ENCODE measurements at regions not wholly inside any gene's neighbourhood (a gene's known extent, or its start where the extent isn't known, plus 50 kb on each side); places are given as distances from the start of the nearest gene placed in this dataset.
A peak's percentile ranks its signal among the peaks of the same experiment; 100 is the strongest.

DNA sequence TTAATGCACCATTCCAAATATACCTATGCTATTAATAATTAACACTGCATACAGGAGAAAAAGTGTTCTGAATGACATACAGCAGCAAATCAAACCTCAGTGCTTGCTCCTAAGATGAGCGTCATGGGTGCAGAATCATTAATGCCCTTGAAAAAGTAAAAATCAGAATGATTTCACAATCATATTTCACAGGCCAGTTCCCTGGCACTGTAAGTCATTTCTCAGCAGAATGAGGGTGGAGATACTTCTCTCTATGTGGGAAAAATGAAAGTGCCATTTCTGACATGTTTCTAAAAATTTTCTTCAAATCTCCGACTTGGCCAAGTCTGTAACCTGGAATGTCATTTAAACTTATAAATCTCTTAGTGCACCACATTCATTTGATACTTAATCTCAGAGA lies 549.8 kb upstream of the AGTR1 start:
- TF ChIP-seq, protein P1, sequence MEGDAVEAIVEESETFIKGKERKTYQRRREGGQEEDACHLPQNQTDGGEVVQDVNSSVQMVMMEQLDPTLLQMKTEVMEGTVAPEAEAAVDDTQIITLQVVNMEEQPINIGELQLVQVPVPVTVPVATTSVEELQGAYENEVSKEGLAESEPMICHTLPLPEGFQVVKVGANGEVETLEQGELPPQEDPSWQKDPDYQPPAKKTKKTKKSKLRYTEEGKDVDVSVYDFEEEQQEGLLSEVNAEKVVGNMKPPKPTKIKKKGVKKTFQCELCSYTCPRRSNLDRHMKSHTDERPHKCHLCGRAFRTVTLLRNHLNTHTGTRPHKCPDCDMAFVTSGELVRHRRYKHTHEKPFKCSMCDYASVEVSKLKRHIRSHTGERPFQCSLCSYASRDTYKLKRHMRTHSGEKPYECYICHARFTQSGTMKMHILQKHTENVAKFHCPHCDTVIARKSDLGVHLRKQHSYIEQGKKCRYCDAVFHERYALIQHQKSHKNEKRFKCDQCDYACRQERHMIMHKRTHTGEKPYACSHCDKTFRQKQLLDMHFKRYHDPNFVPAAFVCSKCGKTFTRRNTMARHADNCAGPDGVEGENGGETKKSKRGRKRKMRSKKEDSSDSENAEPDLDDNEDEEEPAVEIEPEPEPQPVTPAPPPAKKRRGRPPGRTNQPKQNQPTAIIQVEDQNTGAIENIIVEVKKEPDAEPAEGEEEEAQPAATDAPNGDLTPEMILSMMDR (IDR thresholded peaks at IDR 0.05; ENCODE audit: insufficient read depth, low read length): no peak
- peak; percentile 40 for DNase-seq (ENCODE audit: low read depth)
- H3K4me3 ChIP-seq (ENCODE audit: low read depth, low read length): no peak overlapping the region

DNA sequence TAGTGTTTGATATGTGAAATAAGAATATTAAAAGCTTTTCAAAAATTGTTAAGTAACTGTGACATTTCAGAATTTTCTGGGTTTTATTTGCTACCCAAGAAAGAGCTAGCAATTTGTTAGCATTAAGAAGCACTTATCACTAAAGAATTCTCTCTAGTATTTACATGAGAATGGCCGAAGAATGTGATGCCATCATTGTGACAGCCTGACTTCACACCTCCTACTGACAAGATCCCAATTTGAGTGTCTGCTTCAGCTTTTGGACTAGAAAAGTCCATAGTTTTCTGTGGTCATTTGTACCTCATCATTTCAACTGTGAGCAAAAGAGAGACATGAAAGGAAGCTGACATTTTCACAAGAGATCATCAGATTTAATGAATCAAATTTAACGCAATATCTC lies 548.1 kb upstream of the AGTR1 start:
- DNase-seq (ENCODE audit: low read depth): no peak
- no peak overlapping the region for H3K4me3 ChIP-seq (ENCODE audit: low read depth, low read length)
- TF ChIP-seq, protein P1 (IDR thresholded peaks at IDR 0.05; ENCODE audit: insufficient read depth, low read length): no peak

DNA sequence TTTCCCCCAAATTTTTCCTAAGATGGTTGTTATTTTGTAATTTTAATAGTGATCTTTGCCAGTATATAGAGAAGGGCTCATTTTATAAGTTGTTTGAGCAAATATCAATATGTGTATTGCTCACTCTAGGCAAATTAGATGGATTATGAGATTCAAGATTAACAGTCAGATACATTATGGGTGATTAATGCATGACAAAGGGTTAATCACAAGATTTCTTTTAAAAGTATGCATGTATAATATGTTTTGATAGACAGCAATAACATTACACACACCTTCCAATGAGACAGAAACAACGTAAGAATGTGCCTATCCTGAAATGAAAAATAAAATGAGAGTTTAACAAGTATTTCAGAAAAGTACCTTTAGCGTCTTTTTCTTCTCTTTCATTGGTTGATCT lies 547.6 kb upstream of the AGTR1 start:
- DNase-seq (ENCODE audit: low read depth): no peak
- no peak overlapping the region for H3K4me3 ChIP-seq (ENCODE audit: low read depth, low read length)
- TF ChIP-seq, protein P1 (IDR thresholded peaks at IDR 0.05; ENCODE audit: insufficient read depth, low read length): no peak

DNA sequence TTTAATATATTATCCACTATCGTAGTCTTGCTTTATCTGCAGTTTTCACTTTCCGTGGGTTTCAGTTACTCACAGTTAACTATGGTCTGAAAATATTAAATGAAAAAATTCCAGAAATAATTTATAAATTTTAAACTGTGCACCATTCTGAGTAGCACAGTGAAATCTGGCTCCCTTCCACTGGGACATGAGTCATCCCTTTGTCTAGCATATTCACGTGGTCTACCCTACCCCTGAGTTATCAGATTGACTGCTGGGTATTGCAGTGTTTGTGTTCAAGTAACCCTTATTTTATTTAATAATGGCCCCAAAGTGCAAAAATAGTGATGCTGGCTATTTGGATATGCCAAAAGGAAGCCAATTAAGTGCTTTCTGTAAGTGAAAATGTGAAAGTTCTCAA lies 539.5 kb upstream of the AGTR1 start:
- TF ChIP-seq, protein P1 (IDR thresholded peaks at IDR 0.05; ENCODE audit: insufficient read depth, low read length): no peak
- no peak overlapping the region for H3K4me3 ChIP-seq (ENCODE audit: low read depth, low read length)
- DNase-seq (ENCODE audit: low read depth): peak; percentile 93

DNA sequence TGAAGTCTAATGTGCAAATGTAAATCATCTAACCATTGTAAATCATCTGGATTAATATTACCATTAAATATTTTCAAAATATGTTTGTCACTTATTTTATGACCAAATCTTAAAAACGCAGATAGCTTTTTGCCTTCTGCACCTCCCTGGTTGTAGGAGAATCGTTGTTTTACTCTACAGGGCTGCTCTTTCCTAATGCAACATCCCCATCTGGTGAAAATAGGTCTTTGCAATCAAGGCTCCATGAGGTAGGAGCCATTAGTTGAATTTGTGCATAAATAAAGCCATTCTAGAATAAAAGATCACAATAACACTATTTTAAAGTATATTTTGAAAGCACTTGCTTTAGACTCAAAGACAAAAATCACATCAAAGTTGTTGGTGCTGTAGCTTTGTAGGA lies 535.6 kb upstream of the AGTR1 start:
- peak; percentile 11 for DNase-seq (ENCODE audit: low read depth)
- no peak overlapping the region for H3K4me3 ChIP-seq (ENCODE audit: low read depth, low read length)
- TF ChIP-seq, protein P1 (IDR thresholded peaks at IDR 0.05; ENCODE audit: insufficient read depth, low read length): peak; percentile 21

DNA sequence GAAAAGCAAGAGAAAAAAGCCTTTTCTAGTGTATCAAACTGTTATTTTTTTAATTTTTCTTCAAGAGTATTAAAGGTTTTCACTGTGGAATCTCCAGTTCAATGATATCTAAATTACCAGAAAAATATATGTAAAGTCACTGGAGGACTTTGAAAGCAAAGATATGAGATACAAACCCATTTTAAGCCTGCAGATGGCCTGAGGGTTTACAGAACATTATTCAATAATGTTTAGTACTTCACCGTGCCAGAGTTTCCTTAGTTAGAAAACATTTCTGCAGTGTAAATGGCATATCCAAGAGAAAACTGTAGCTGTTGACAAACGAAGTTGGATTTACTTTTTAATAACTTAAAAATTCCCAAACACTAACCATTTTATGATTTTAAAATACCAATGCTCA lies 529.4 kb upstream of the AGTR1 start:
- no peak overlapping the region for H3K4me3 ChIP-seq (ENCODE audit: low read depth, low read length)
- no peak for DNase-seq (ENCODE audit: low read depth)
- TF ChIP-seq, protein P1 (IDR thresholded peaks at IDR 0.05; ENCODE audit: insufficient read depth, low read length): no peak

DNA sequence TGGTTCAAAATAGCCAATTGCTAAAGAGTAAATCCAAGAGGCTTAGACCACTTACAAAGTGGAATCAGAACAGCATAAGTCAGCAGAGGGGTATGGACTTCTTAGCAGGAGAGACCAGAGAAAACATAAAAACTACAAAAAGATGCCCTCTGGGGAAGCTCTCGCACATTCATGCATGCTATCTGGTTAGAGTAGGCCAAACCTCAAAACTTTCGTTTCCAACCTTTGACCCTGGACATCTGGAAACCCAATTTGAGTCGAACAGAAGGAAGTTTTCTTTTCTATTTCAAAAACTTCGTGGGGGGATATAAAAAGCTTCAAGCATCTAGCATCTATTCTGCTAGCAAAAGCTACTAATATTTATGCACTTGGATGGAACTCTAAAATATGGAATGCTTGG lies 523.9 kb upstream of the AGTR1 start:
- no peak overlapping the region for H3K4me3 ChIP-seq (ENCODE audit: low read depth, low read length)
- DNase-seq (ENCODE audit: low read depth): no peak
- TF ChIP-seq, protein P1 (IDR thresholded peaks at IDR 0.05; ENCODE audit: insufficient read depth, low read length): no peak

Data from fibroblast of the aortic adventitia (primary cell).